GM18951 (cell line): ENCODE measurements at regions not wholly inside any gene's neighbourhood (a gene's known extent, or its start where the extent isn't known, plus 50 kb on each side); places are given as distances from the start of the nearest gene placed in this dataset.
"Not testable (repeated sequence)": the region's sequence is repeated elsewhere in the genome, so short reads cannot be mapped to it uniquely, and the experiment has no call there.

Source experiments
- POLR2A ChIP-seq: IDR thresholded peaks from 4 replicates; pipeline ENCODE4 v1.6.1; 2011; ENCODE audit warnings: mild to moderate bottlenecking; ENCODE audit not compliant: insufficient read length, insufficient read depth; ENCODE audit errors: extremely low read depth
- in situ Hi-C: fragments of 300-500 bp; cut with MboI; formaldehyde crosslinking; loops from one replicate; pipeline ENCODE4 v1.12.0; 2022; ENCODE audit warnings: low sequenced_read_pairs, mixed read lengths, inconsistent platforms; ENCODE audit not compliant: unreplicated experiment

DNA sequence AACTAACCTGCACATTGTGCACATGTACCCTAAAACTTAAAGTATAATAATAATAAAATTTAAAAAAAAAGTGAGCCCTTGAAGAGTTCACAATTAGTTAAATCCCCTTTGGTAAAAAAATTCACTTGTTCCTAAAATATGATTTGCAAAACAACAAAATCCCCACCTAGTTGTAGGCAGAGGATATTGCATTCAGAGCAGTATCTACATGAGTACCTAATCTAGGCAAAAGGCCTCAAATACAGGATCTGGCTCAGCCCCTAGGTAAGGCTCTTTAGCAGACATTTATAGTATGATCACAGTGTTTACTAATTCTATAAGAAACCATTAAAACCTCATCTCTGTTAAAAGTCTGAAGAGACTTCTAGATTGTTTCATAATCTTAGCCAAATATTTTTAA is 89.3 kb upstream of the CCDC80 start:
- no peak for TF ChIP-seq POLR2A
- in situ Hi-C loops, result loop anchor here (10.0 kb wide), 1 partner anchor 245 kb away; the partner anchor contains the start of gene CD200R1

DNA sequence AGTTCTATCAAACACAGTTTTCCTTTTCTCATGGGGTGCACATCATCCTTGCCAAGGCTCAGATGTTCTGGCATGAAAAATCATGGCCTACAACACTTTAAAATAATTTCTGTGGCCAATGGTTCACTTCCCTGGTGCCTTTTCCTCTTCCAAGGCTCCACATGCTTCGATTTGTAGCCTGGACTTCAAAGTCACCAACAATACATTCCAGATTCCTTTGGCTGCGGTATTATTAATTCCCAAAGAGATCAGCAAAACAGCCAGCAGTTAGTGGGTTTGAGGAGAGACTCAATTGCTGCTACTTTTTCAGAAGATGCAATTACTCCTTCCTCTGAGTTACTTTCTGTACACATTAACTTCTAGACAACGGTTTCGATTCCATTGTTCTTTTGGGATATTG is 80.3 kb upstream of the CCDC80 start:
- no peak for TF ChIP-seq POLR2A
- in situ Hi-C loops, result no loop called here

DNA sequence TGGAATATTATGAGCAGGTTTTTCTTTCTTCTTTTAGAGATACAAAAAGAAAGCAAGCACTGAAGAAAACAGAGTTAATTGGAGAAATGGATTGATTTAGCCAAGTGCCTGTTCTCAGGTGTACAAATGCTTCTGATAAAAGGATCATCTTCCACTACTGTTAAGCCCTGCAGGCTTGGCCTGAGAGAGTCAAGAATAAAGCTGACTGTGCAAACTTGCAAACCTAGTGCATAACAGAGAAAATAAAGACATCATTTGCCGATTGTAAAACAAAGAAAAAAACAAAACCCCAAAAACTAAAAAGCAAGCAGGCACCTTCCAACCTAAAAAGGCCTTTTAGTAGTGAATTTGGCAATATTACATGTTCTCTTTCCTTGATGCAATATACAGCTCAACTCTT is 78.0 kb upstream of the CCDC80 start:
- in situ Hi-C loops, result no loop called here
- TF ChIP-seq POLR2A, result no peak

DNA sequence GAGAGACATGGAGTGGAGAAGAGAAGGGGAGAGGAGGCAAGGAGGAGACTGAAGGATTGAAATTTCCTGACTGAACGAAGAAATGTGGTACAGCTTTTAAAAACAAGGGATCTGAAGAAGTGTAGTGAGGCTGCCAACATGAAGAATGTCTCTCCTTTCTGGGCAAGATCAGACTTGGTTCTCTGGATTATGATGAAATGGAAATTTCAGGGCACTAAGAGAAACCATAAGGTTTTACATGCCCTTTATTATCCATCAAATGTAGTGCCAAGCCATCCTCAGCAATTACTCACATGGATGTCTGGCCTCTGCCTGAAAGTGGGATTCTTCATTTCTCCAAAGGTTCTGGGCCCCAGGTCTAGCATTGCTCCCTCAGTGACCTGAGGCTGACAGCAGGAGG is 77.6 kb upstream of the CCDC80 start:
- no peak for TF ChIP-seq POLR2A
- in situ Hi-C loops, result no loop called here

DNA sequence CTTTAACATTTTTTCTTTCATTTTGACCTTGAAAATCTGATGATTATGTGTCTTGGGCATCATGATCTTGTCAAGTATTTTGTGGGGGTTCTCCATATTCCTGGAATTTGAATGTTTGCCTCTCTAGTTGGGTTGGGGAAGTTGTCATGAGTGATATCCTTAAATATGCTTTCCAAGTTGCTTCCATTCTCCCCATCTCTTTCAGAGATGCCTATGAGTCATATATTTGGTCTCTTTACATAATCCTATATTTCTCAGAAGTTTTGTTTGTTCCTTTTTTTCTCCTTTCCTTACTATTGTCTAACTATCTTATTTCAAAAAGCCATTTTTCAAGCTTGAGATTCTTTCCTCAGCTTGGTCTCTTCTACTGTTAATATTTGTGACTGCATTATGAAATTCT is 69.0 kb upstream of the CCDC80 start:
- in situ Hi-C loops, result no loop called here
- TF ChIP-seq POLR2A, result no peak

DNA sequence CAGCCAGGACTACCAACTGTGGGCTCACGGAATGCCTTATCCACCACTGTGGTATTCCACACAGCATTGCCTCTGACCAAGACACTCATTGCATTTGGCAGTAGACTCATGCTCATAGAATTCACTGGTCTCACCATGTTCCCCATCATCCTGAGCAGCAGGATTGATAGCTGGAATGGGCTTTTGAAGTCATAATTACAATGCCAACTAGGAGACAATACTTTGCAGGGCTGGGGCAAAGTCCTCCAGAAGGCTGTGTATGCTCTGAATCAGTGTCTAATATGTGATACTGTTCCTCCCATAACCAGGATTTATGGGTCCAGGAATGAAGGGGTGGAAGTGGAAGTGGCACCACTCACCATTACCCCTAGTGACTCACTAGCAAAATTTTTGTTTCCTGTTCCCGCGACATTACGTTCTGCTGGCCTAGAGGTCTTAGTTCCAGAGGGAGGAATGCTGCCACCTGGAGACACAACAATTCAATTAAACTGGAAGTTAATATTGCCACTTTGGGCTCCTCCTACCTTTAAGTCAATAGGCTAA is 58.6 kb upstream of the CCDC80 start:
- TF ChIP-seq POLR2A, result no peak
- in situ Hi-C loops, result no loop called here

DNA sequence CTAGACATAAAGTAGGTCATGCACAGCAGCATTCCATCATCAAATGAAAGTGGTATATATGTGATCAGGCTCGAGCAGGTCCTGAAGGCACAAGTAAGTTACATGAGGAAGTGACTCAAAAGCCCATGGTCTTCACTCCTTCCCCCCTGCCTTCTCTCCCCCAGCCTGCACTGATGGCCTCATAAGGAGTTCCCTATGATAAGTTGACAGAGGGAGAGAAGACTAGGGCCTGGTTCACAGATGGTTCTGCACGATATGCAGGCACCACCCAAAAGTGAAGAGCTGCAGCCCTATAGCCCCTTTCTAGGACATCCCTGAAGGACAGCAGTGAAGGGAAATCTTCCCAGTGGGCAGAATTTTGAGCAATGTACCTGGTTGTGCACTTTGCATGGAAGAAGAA is 57.5 kb upstream of the CCDC80 start:
- in situ Hi-C loops, result not testable (repeated sequence)

DNA sequence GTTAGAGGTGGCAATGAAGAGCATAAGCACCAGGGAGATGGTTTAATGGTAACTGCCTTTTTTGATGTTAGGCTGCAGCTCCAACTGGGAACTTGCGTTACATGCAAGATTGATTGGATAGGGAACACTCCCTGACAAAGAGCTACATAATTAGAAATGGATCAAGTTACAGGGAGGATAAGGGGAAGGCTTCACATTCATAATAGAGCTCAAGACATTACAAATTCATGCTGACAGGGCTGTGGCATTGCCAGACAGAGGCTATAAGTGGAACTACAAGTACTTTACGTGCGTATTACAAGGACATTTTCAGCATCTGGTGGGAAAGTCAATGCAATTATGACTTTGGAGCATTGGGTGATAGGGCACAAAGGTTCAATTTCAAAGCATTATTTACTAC is 55.3 kb upstream of the CCDC80 start:
- in situ Hi-C loops, result not testable (repeated sequence)

DNA sequence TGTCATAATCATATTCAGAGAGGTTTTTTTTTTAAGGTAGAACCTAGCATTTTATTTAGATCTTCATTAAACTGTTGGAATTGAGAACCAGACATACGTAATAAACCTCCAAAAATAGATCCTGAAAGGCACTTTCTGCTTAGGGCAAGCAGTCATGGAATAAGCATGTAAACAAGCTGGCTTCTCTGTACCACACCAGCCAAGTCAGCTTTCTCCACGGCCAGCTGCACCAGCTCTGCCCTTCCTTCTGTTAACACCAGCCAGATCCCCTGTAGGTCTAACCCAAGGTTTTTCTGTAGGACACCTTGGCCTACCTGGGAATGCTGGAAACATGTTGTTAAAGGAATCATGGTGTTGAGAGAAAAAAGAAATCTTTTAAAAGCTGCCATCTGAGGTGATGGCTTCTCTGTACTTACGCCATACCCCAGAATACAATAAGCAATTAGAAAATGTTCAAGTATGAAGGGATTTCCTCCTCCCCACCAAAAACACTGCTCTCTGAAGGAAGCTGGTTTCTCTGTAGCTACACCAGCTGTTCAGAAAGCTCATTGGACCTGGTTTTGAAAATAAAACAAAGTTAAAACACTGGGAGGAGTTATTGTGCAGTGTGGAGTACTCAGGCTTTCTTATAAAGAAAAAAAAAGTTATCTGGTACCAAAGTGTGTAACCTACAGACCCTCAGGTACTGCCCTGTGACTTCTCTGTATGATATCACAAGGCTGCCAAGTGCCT is 54.6 kb upstream of the CCDC80 start:
- in situ Hi-C loops, result not testable (repeated sequence)

DNA sequence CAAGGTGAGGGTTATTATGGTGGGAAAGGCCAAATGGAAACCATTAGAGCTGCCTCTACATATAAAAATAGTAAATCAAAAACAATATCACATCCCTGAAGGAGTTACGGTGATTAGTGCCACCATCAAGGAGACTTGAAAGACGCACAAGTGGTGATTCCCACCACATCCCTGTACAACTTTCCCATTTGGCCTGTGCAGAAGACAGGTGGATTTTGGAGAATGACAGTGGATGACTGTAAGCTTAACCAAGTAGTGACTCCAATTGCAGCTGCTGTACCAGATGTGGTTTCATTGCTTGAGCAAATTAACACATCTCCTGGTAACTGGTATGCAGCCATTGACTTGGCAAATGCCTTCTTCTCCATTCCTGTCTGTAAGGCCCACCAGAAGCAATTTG is 54.0 kb upstream of the CCDC80 start:
- in situ Hi-C loops, result not testable (repeated sequence)

DNA sequence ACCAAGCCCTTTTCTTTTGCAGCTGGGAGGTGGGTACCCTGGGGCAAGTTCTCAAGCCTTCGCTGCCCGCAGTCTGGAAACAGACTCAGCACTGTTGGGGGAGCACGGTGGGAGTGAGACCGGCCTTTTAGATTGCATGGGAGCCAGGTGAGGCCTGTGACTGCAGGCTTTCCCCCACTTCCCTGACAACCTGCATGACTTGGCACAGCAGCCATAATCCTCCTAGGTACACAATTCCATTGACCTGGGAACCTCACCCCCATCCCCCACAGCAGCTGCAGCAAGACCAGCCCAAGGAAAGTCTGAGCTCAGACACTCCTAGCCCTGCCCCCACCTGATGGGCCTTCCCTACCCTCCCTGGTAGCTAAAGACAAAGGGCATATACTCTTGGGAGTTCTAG is 52.2 kb upstream of the CCDC80 start:
- in situ Hi-C loops, result no loop called here
- no peak for TF ChIP-seq POLR2A
